ENCODE measurements at regions not wholly inside any gene's neighbourhood (a gene's known extent, or its start where the extent isn't known, plus 50 kb on each side); places are given as distances from the start of the nearest gene placed in this dataset.

DNA sequence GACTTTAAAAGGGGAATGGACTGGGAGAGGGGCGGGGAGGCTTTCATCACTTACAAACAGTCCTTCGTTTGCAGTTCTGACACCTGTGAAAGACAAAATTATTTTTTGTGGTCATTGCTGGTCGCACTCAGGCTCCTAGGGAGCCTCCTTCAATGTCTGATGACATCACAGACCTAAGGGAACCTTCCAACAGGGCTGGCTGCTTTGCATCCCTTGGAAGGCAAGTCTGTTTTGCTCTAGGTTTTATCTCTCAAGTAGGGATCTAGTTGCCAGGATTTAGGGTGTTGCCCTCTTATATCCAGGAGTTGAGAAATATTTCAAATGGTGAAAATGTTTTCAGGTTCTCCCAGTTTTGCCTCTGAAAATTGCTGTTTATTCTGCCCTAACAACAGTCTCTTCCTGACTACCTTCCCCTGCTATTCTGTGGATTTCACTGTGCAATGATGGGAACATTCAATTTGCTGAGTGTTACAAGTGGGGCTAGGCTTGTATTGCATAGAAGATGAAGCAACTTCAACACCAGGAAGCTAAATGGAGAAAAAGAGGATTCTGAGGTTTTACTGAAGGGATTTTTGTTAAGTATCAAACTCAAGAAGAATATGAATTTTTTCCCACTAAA lies 75.9 kb upstream of the ARRDC4 start:
- Histone ChIP-seq H3K4me1 (ENCODE audit: control insufficient read depth in 5 of 5, insufficient read depth in 5 of 5, low read length in 5 of 5) (no peaks in the 10 kb centered on the region), H3K27me3 (ENCODE audit: control insufficient read depth in 3 of 3, insufficient read depth in 3 of 3, low read length in 2 of 3) (peaks cover 0 to 3% (median 0%) of the 10 kb centered on the region in 3 donors), H3K36me3 (ENCODE audit: control insufficient read depth in 4 of 4, insufficient read depth in 4 of 4, low read length in 4 of 4) (no peaks in the 10 kb centered on the region), H3K9ac (ENCODE audit: insufficient read depth in 1 of 2, low read length in 2 of 2) (no peak overlapping the region), H3K9me3 (ENCODE audit: control insufficient read depth in 4 of 4, insufficient read depth in 3 of 4, low read length in 3 of 4) (peaks cover 0 to 1% (median 0%) of the 10 kb centered on the region in 4 donors), H3K4me3 (no peak overlapping the region), H3K27ac (ENCODE audit: low read depth in 1 of 2, low read length in 1 of 2) (no peak overlapping the region)
- 57 to 72% methylated on average over 3 of the region's 3 CpGs for WGBS, 2 donors
- TF ChIP-seq, protein P1, sequence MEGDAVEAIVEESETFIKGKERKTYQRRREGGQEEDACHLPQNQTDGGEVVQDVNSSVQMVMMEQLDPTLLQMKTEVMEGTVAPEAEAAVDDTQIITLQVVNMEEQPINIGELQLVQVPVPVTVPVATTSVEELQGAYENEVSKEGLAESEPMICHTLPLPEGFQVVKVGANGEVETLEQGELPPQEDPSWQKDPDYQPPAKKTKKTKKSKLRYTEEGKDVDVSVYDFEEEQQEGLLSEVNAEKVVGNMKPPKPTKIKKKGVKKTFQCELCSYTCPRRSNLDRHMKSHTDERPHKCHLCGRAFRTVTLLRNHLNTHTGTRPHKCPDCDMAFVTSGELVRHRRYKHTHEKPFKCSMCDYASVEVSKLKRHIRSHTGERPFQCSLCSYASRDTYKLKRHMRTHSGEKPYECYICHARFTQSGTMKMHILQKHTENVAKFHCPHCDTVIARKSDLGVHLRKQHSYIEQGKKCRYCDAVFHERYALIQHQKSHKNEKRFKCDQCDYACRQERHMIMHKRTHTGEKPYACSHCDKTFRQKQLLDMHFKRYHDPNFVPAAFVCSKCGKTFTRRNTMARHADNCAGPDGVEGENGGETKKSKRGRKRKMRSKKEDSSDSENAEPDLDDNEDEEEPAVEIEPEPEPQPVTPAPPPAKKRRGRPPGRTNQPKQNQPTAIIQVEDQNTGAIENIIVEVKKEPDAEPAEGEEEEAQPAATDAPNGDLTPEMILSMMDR (IDR thresholded peaks at IDR 0.05; ENCODE audit: control extremely low read depth, extremely low read depth), result no peak
- ATAC-seq (ENCODE audit: insufficient read depth, low FRiP score) (no peak), DNase-seq (no peak)

DNA sequence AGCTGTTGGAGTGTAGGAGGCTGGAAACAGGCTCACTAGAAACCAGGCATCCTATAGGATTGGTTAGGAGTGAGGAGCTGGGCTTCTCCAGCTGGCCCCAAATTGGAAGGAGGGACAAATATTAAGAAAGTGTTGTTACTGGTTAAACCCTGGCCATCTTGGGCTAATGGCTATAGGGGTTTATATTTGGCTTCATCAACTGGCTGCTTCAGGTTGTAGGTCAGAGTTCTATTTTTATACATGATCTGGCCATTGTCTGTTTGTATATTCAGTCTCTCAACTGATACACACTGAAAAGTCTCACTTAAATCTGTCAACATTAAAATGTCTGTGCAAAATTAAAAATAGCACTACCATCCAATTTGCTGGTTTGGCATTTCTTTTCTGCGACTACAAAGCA lies 70.2 kb upstream of the ARRDC4 start:
- DNase-seq (peak in 2 of 3 donors; percentile 15 to 16), ATAC-seq (ENCODE audit: insufficient read depth, low FRiP score) (no peak)
- 68 to 91% methylated on average over 1 of the region's 1 CpG for WGBS, 2 donors
- no peaks in the 10 kb centered on the region for H3K4me1 ChIP-seq (ENCODE audit: control insufficient read depth in 5 of 5, insufficient read depth in 5 of 5, low read length in 5 of 5)
- TF ChIP-seq, protein P1 (IDR thresholded peaks at IDR 0.05; ENCODE audit: control extremely low read depth, extremely low read depth), result no peak
- peaks cover 0 to 3% (median 0%) of the 10 kb centered on the region in 3 donors for H3K27me3 ChIP-seq (ENCODE audit: control insufficient read depth in 3 of 3, insufficient read depth in 3 of 3, low read length in 2 of 3)
- no peak overlapping the region for H3K4me3 ChIP-seq
- H3K9me3 ChIP-seq (ENCODE audit: control insufficient read depth in 4 of 4, insufficient read depth in 3 of 4, low read length in 3 of 4), result no peaks in the 10 kb centered on the region
- no peak overlapping the region for H3K9ac ChIP-seq (ENCODE audit: insufficient read depth in 1 of 2, low read length in 2 of 2)
- no peak overlapping the region for H3K27ac ChIP-seq (ENCODE audit: low read depth in 1 of 2, low read length in 1 of 2)
- H3K36me3 ChIP-seq (ENCODE audit: control insufficient read depth in 4 of 4, insufficient read depth in 4 of 4, low read length in 4 of 4), result no peaks in the 10 kb centered on the region

DNA sequence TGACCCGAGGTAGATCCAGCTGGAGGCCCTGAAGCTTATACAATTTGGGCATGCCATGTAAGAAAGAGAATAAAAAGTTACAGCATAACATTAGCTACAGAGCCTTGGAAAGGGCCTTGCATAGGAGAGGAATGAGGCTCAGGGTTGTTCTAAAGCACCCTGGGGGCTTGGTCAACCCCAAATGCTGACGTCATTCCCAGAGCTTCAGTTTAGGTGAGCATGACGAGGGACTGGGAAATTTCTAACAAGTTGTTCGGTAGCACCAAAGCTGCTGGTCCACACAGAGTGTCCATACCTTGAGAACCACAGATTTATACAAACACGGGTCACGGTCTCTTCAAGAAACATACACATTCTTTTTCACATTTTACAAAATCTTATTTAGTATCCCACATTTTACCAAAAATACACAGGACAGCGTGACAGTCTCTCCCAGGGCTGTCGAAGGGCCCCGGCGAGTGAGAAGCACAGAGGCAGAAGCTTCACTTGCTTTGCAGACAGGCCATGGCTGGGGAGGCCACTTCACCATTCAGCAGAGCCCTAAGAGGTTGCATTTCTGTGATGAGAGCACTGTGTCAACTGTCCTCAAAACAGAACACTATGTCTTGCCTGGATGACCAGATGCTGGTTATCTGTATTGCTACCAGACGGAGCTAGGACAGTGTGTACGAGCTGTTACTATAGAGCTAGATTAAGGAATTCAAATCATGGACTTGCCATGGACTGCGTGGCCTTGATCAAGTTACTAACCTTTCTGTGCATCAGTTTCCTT lies 68.2 kb upstream of the ARRDC4 start:
- no peaks in the 10 kb centered on the region for H3K4me1 ChIP-seq (ENCODE audit: control insufficient read depth in 5 of 5, insufficient read depth in 5 of 5, low read length in 5 of 5)
- no peaks in the 10 kb centered on the region for H3K36me3 ChIP-seq (ENCODE audit: control insufficient read depth in 4 of 4, insufficient read depth in 4 of 4, low read length in 4 of 4)
- no peak for ATAC-seq (ENCODE audit: insufficient read depth, low FRiP score)
- H3K9ac ChIP-seq (ENCODE audit: insufficient read depth in 1 of 2, low read length in 2 of 2), result no peak overlapping the region
- H3K27me3 ChIP-seq (ENCODE audit: control insufficient read depth in 3 of 3, insufficient read depth in 3 of 3, low read length in 2 of 3), result no peaks in the 10 kb centered on the region
- WGBS, 2 donors, result 87 to 92% methylated on average over 13 of the region's 13 CpGs
- H3K27ac ChIP-seq (ENCODE audit: low read depth in 1 of 2, low read length in 1 of 2), result peak overlapping the region in 1 of 2 donors; percentile 72
- H3K9me3 ChIP-seq (ENCODE audit: control insufficient read depth in 4 of 4, insufficient read depth in 3 of 4, low read length in 3 of 4), result peaks cover 0 to 2% (median 0%) of the 10 kb centered on the region in 4 donors
- TF ChIP-seq, protein P1 (IDR thresholded peaks at IDR 0.05; ENCODE audit: control extremely low read depth, extremely low read depth), result no peak
- no peak overlapping the region for H3K4me3 ChIP-seq
- DNase-seq, result no peak

Data from lung (tissue), 11 donors.